Right lobe of liver (tissue), 4 donors: ENCODE measurements at regions not wholly inside any gene's neighbourhood (a gene's known extent, or its start where the extent isn't known, plus 50 kb on each side); places are given as distances from the start of the nearest gene placed in this dataset.

ENCODE experiments used
- CTCF ChIP-seq, 4 donors: fragments of 200-600 bp in 3 of 4; fragments of 450-650 bp in 1 of 4; IDR thresholded peaks; one replicate each; pipeline versions ENCODE4 v1.5.1 to v1.8.0; 2016 to 2022; ENCODE audit warnings: antibody characterized with exemption in 4 of 4, mild to moderate bottlenecking in 2 of 4
- POLR2A ChIP-seq: fragments of 450-650 bp; IDR thresholded peaks from one replicate; pipeline ENCODE4 v1.6.1; 2017; ENCODE audit warnings: antibody characterized with exemption, mild to moderate bottlenecking
- donor health status: DM: no; HTN: no; CAD: no.
- donor health status: DM: no; HTN: no; CAD: no.
- donor health status: DM: no; HTN: yes; CAD: no.

- TF ChIP-seq CTCF (IDR thresholded peaks at IDR 0.05): no peak
- TF ChIP-seq POLR2A: no peak
Observed at GRCh38 chr13:80663788-80664187, 322.9 kb upstream of the SPRY2 start.
